ENCODE measurements at regions not wholly inside any gene's neighbourhood (a gene's known extent, or its start where the extent isn't known, plus 50 kb on each side); places are given as distances from the start of the nearest gene placed in this dataset.

GRCh38 chr13:63048653-63049052 is 1633.0 kb upstream of the PCDH20 start:
- H3K4me1 ChIP-seq: no peaks in the 10 kb centered on the region
- TF ChIP-seq CTCF (IDR thresholded peaks at IDR 0.05): no peak
- H3K9me3 ChIP-seq: no peaks in the 10 kb centered on the region
- no peak overlapping the region for H3K4me3 ChIP-seq
- no peak for DNase-seq (ENCODE audit: low spot score)
- no peaks in the 10 kb centered on the region for H3K27me3 ChIP-seq
- H3K27ac ChIP-seq: no peak overlapping the region
- H3K36me3 ChIP-seq: no peaks in the 10 kb centered on the region

- Histone ChIP-seq H3K4me1 (no peaks in the 10 kb centered on the region), H3K27ac (no peak overlapping the region), H3K9me3 (no peaks in the 10 kb centered on the region), H3K27me3 (no peaks in the 10 kb centered on the region), H3K4me3 (no peak overlapping the region), H3K36me3 (no peaks in the 10 kb centered on the region)
- DNase-seq (ENCODE audit: low spot score): no peak
- no peak for TF ChIP-seq CTCF (IDR thresholded peaks at IDR 0.05)
Measured at GRCh38 chr13:63044589-63045313, 1629.1 kb upstream of the PCDH20 start.

GRCh38 chr13:63042686-63043085 is 1627.0 kb upstream of the PCDH20 start:
- Histone ChIP-seq H3K9me3 (no peaks in the 10 kb centered on the region), H3K27me3 (no peaks in the 10 kb centered on the region), H3K27ac (no peak overlapping the region), H3K36me3 (no peaks in the 10 kb centered on the region), H3K4me3 (no peak overlapping the region), H3K4me1 (no peaks in the 10 kb centered on the region)
- TF ChIP-seq CTCF (IDR thresholded peaks at IDR 0.05): no peak
- DNase-seq (ENCODE audit: low spot score): no peak

GRCh38 chr13:63041640-63042414 is 1626.2 kb upstream of the PCDH20 start:
- H3K4me3 ChIP-seq: no peak overlapping the region
- no peak for DNase-seq (ENCODE audit: low spot score)
- no peaks in the 10 kb centered on the region for H3K27me3 ChIP-seq
- no peaks in the 10 kb centered on the region for H3K36me3 ChIP-seq
- no peaks in the 10 kb centered on the region for H3K9me3 ChIP-seq
- no peak overlapping the region for H3K27ac ChIP-seq
- TF ChIP-seq CTCF (IDR thresholded peaks at IDR 0.05): no peak
- no peaks in the 10 kb centered on the region for H3K4me1 ChIP-seq

GRCh38 chr13:63026285-63026797 is 1610.7 kb upstream of the PCDH20 start:
- TF ChIP-seq CTCF (IDR thresholded peaks at IDR 0.05): no peak
- Histone ChIP-seq H3K4me1 (no peaks in the 10 kb centered on the region), H3K36me3 (no peaks in the 10 kb centered on the region), H3K4me3 (no peak overlapping the region), H3K27ac (no peak overlapping the region), H3K9me3 (no peaks in the 10 kb centered on the region), H3K27me3 (no peaks in the 10 kb centered on the region)
- no peak for DNase-seq (ENCODE audit: low spot score)
